Testis (tissue), 2 donors: ENCODE measurements at regions not wholly inside any gene's neighbourhood (a gene's known extent, or its start where the extent isn't known, plus 50 kb on each side); places are given as distances from the start of the nearest gene placed in this dataset.

Experiments used
- DNase-seq: peaks from one replicate; pipeline ENCODE4 v3.0.0-alpha.2; 2019
- H3K27ac ChIP-seq, 2 donors: fragments of 200-600 bp; sonication (generic); one replicate each; pipeline ENCODE4 v1.5.1; 2019
- H3K27me3 ChIP-seq: fragments of 200-600 bp; sonication (generic); one replicate; pipeline ENCODE4 v1.5.1; 2019
- H3K36me3 ChIP-seq: fragments of 200-600 bp; sonication (generic); one replicate; pipeline ENCODE4 v1.5.1; 2017; ENCODE audit warnings: low read depth; ENCODE audit errors: missing control alignments
- H3K4me1 ChIP-seq: fragments of 200-600 bp; sonication (generic); one replicate; pipeline ENCODE4 v1.5.1; 2019
- H3K4me3 ChIP-seq, 2 donors: fragments of 200-600 bp; sonication (generic); one replicate each; pipeline ENCODE4 v1.5.1; 2017 to 2019
- H3K9me3 ChIP-seq: fragments of 200-600 bp; sonication (generic); one replicate; pipeline ENCODE4 v1.5.1; 2017
- POLR2A ChIP-seq: fragments of 450-650 bp; IDR thresholded peaks from one replicate; pipeline ENCODE4 v1.6.1; 2017; ENCODE audit warnings: antibody characterized with exemption, mild to moderate bottlenecking, moderate library complexity
- WGBS, 2 donors: methylation state at CpG; one replicate each; pipeline ENCODE4 v1.1.5; 2018; 5-methylcytosine and 5-hydroxymethylcytosine counted together
- intact Hi-C: fragments of 100-400 bp; cut with DNase I; formaldehyde crosslinking; loops from one replicate; pipeline ENCODE4 v1.15.1; 2023; ENCODE audit warnings: low total_unique reads
- TF ChIP-seq, protein P1 (sequence below), 3 experiments: fragments of 450-650 bp in 2 of 3; fragments of 200-600 bp in 1 of 3; sonication (generic) in 1 of 3; IDR thresholded peaks; one replicate each; pipeline ENCODE4 v1.5.1; 2016 to 2019; ENCODE audit warnings: antibody characterized with exemption in 3 of 3, mild to moderate bottlenecking in 2 of 3, moderate library complexity in 1 of 3

GRCh38 chr2:34901739-34902138 lies 1302.6 kb upstream of the FAM98A start:
- H3K27me3 ChIP-seq = no peaks in the 10 kb centered on the region
- no peaks in the 10 kb centered on the region for H3K36me3 ChIP-seq
- H3K27ac ChIP-seq = no peak overlapping the region
- H3K4me3 ChIP-seq = no peak overlapping the region
- H3K9me3 ChIP-seq = no peaks in the 10 kb centered on the region
- intact Hi-C loops = no loop called here
- 71 to 80% methylated on average over 2 of the region's 2 CpGs for WGBS, 2 donors
- no peak for TF ChIP-seq POLR2A
- TF ChIP-seq, protein P1, sequence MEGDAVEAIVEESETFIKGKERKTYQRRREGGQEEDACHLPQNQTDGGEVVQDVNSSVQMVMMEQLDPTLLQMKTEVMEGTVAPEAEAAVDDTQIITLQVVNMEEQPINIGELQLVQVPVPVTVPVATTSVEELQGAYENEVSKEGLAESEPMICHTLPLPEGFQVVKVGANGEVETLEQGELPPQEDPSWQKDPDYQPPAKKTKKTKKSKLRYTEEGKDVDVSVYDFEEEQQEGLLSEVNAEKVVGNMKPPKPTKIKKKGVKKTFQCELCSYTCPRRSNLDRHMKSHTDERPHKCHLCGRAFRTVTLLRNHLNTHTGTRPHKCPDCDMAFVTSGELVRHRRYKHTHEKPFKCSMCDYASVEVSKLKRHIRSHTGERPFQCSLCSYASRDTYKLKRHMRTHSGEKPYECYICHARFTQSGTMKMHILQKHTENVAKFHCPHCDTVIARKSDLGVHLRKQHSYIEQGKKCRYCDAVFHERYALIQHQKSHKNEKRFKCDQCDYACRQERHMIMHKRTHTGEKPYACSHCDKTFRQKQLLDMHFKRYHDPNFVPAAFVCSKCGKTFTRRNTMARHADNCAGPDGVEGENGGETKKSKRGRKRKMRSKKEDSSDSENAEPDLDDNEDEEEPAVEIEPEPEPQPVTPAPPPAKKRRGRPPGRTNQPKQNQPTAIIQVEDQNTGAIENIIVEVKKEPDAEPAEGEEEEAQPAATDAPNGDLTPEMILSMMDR (IDR thresholded peaks at IDR 0.05) = no peak
- no peak for DNase-seq
- no peaks in the 10 kb centered on the region for H3K4me1 ChIP-seq

DNA sequence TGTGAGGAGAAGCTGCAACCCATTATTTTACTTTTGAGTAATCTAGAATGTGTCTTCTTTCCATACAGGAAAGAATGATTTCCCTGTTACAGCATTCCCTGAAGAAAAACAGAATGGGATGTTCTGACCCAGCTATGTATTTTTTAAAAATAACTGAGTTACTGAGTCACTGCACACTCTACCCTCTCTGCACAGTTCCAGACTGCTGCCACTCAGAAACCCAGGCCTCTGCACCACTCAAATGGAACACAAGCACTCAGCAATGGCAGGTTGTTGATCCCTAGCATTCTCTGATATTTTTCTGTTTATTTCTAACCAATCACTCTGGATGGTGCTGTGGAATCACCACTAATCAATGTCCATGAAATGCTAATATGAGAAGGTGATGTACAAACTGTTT lies 1300.0 kb upstream of the FAM98A start:
- no peak for DNase-seq
- H3K27ac ChIP-seq = no peak overlapping the region

DNA sequence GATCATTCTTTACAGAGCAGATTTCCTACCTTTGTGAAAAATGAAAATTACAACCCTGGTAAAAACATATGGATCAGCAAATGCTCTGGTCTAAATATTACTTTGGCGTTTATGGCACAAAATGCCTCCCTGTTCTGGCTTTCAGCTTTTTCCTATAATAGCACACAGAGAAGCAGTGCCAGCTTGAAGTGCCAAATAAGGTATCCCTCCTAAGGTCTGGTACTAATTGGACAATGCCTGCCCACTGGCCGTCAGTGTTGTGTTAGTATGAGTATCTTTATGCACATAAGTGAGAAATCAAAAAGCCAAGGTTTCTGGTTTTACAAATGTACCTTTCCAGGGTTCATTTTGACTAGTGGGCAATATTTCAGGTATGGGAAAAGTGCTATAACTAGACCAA lies 1293.7 kb upstream of the FAM98A start:
- Histone ChIP-seq H3K9me3 (no peaks in the 10 kb centered on the region), H3K4me3 (no peak overlapping the region), H3K36me3 (no peaks in the 10 kb centered on the region), H3K27ac (no peak overlapping the region), H3K4me1 (no peaks in the 10 kb centered on the region), H3K27me3 (no peaks in the 10 kb centered on the region)
- TF ChIP-seq, protein P1 (IDR thresholded peaks at IDR 0.05) = no peak
- no peak for TF ChIP-seq POLR2A
- 76 to 79% methylated on average over 2 of the region's 2 CpGs for WGBS, 2 donors
- intact Hi-C loops = no loop called here
- DNase-seq = no peak

More for the DNA sequence above, 1300.0 kb upstream of the FAM98A start:
- Histone ChIP-seq H3K27me3 (no peaks in the 10 kb centered on the region), H3K4me3 (no peak overlapping the region), H3K9me3 (no peaks in the 10 kb centered on the region), H3K36me3 (no peaks in the 10 kb centered on the region), H3K4me1 (no peaks in the 10 kb centered on the region)
- TF ChIP-seq, protein P1 (IDR thresholded peaks at IDR 0.05) = no peak
- no peak for TF ChIP-seq POLR2A
- intact Hi-C loops = no loop called here

GRCh38 chr2:34892256-34892655 lies 1293.2 kb upstream of the FAM98A start:
- H3K27ac ChIP-seq = no peak overlapping the region
- H3K36me3 ChIP-seq = no peaks in the 10 kb centered on the region
- no peaks in the 10 kb centered on the region for H3K9me3 ChIP-seq
- intact Hi-C loops = no loop called here
- H3K27me3 ChIP-seq = no peaks in the 10 kb centered on the region
- no peak for DNase-seq
- no peak overlapping the region for H3K4me3 ChIP-seq
- no peaks in the 10 kb centered on the region for H3K4me1 ChIP-seq
- 70 to 77% methylated on average over 5 of the region's 5 CpGs for WGBS, 2 donors
- TF ChIP-seq, protein P1 (IDR thresholded peaks at IDR 0.05) = no peak
- TF ChIP-seq POLR2A = no peak

- Histone ChIP-seq H3K9me3 (no peaks in the 10 kb centered on the region), H3K27ac (no peak overlapping the region), H3K27me3 (no peaks in the 10 kb centered on the region), H3K4me1 (no peaks in the 10 kb centered on the region), H3K4me3 (no peak overlapping the region), H3K36me3 (no peaks in the 10 kb centered on the region)
- intact Hi-C loops = no loop called here
- no peak for TF ChIP-seq POLR2A
- TF ChIP-seq, protein P1 (IDR thresholded peaks at IDR 0.05) = no peak
- WGBS, 2 donors = 37 to 38% methylated on average over 4 of the region's 4 CpGs
- no peak for DNase-seq
Observed at GRCh38 chr2:34875091-34875745, 1276.1 kb upstream of the FAM98A start.
